ENCODE measurements at regions not wholly inside any gene's neighbourhood (a gene's known extent, or its start where the extent isn't known, plus 50 kb on each side); places are given as distances from the start of the nearest gene placed in this dataset.

DNA sequence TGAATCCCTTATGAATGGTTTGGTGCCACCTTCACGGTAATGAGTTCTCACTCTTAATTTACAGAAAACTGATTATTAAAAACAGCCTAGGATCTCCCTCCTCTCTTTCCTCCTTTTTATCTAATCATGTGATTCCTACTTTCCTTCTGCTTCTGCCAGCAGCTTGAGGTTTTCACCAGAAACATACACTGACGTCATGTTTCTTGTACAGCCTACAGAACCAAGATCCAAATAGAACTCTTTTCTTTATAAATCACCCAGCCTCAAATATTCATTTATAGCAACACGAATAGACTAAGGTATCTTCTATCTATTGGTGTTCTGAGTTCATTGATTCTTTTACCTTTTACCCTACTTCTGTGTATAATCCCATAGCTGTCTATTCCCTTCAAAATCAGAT lies 388.9 kb upstream of the CDH10 start:
- Histone ChIP-seq H4K20me1 (ENCODE audit: control insufficient read depth, insufficient read depth, low read depth, low read length) (no peaks in the 10 kb centered on the region), H3K36me3 (ENCODE audit: control insufficient read depth, low read length) (no peaks in the 10 kb centered on the region), H3K4me3 (ENCODE audit: low read length) (no peak overlapping the region), H3F3A (ENCODE audit: control insufficient read depth, insufficient read depth) (no peaks in the 10 kb centered on the region), H3K27me3 (ENCODE audit: control insufficient read depth, low read length) (no peaks in the 10 kb centered on the region), H3K9me3 (ENCODE audit: control insufficient read depth, insufficient read depth, low read length) (no peaks in the 10 kb centered on the region), H3K9me2 (replicated peaks; ENCODE audit: control insufficient read depth, low read length) (no peaks in the 10 kb centered on the region), H3K4me2 (ENCODE audit: low read length) (no peak overlapping the region), H3K79me2 (ENCODE audit: control insufficient read depth, low read length) (no peaks in the 10 kb centered on the region), H3K27ac (ENCODE audit: low read depth, low read length) (no peak overlapping the region), H3K4me1 (ENCODE audit: control insufficient read depth, low read length) (no peaks in the 10 kb centered on the region)
- no peak for TF ChIP-seq EZH2phosphoT487 (IDR thresholded peaks at IDR 0.05; ENCODE audit: borderline replicate concordance, low read length)
- TF ChIP-seq, protein P1, sequence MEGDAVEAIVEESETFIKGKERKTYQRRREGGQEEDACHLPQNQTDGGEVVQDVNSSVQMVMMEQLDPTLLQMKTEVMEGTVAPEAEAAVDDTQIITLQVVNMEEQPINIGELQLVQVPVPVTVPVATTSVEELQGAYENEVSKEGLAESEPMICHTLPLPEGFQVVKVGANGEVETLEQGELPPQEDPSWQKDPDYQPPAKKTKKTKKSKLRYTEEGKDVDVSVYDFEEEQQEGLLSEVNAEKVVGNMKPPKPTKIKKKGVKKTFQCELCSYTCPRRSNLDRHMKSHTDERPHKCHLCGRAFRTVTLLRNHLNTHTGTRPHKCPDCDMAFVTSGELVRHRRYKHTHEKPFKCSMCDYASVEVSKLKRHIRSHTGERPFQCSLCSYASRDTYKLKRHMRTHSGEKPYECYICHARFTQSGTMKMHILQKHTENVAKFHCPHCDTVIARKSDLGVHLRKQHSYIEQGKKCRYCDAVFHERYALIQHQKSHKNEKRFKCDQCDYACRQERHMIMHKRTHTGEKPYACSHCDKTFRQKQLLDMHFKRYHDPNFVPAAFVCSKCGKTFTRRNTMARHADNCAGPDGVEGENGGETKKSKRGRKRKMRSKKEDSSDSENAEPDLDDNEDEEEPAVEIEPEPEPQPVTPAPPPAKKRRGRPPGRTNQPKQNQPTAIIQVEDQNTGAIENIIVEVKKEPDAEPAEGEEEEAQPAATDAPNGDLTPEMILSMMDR (IDR thresholded peaks at IDR 0.05; ENCODE audit: low read depth, low read length, poor library complexity, severe bottlenecking), result no peak

DNA sequence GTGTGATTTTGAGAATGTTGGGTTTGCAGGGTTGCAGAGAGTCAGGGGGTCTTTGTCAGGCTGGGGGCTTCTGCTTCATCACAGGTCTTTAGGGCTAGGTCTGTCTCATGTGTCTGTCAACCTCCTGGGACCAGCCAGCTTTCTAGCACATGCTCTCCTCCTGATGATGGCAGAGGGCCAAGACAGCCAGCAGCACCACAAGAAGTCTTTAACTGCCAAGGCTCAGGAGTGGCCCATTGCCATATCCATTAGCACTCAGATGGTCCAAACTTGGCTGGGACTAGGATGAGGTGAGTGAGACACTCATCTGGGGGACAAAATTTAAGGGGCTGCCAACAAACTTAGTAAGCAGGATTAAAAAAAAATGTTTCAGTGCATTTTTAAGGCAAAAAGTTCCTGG lies 384.2 kb upstream of the CDH10 start:
- no peaks in the 10 kb centered on the region for H3K9me3 ChIP-seq (ENCODE audit: control insufficient read depth, insufficient read depth, low read length)
- H4K20me1 ChIP-seq (ENCODE audit: control insufficient read depth, insufficient read depth, low read depth, low read length), result no peaks in the 10 kb centered on the region
- H3K4me3 ChIP-seq (ENCODE audit: low read length), result no peak overlapping the region
- no peak for TF ChIP-seq EZH2phosphoT487 (IDR thresholded peaks at IDR 0.05; ENCODE audit: borderline replicate concordance, low read length)
- TF ChIP-seq, protein P1 (IDR thresholded peaks at IDR 0.05; ENCODE audit: low read depth, low read length, poor library complexity, severe bottlenecking), result no peak
- H3K36me3 ChIP-seq (ENCODE audit: control insufficient read depth, low read length), result no peaks in the 10 kb centered on the region
- H3K4me1 ChIP-seq (ENCODE audit: control insufficient read depth, low read length), result no peaks in the 10 kb centered on the region
- H3K27me3 ChIP-seq (ENCODE audit: control insufficient read depth, low read length), result no peaks in the 10 kb centered on the region
- H3K27ac ChIP-seq (ENCODE audit: low read depth, low read length), result no peak overlapping the region
- no peaks in the 10 kb centered on the region for H3K9me2 ChIP-seq (replicated peaks; ENCODE audit: control insufficient read depth, low read length)
- H3F3A ChIP-seq (ENCODE audit: control insufficient read depth, insufficient read depth), result no peaks in the 10 kb centered on the region
- H3K4me2 ChIP-seq (ENCODE audit: low read length), result no peak overlapping the region
- H3K79me2 ChIP-seq (ENCODE audit: control insufficient read depth, low read length), result no peaks in the 10 kb centered on the region

DNA sequence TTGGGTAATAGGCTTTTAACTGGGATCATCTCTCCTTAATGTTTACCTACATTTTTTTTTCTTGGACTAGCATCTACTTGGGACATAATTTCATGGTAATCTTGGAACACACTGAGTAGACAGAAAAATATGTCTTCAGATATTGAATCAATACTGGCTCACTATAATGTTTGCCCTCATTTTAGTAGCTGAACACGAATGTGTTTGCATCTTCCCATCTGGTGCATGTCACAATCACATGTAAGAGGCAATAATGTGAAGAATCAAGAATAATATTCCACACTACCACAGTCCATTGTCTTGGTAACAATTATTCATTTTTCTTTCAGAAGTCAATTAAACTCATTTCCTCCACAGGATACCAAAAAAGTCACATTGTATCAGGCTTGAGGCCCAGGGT lies 382.7 kb upstream of the CDH10 start:
- no peak overlapping the region for H3K4me2 ChIP-seq (ENCODE audit: low read length)
- no peaks in the 10 kb centered on the region for H3K36me3 ChIP-seq (ENCODE audit: control insufficient read depth, low read length)
- no peaks in the 10 kb centered on the region for H3K4me1 ChIP-seq (ENCODE audit: control insufficient read depth, low read length)
- no peaks in the 10 kb centered on the region for H3K79me2 ChIP-seq (ENCODE audit: control insufficient read depth, low read length)
- H3F3A ChIP-seq (ENCODE audit: control insufficient read depth, insufficient read depth), result no peaks in the 10 kb centered on the region
- H4K20me1 ChIP-seq (ENCODE audit: control insufficient read depth, insufficient read depth, low read depth, low read length), result no peaks in the 10 kb centered on the region
- no peaks in the 10 kb centered on the region for H3K27me3 ChIP-seq (ENCODE audit: control insufficient read depth, low read length)
- TF ChIP-seq, protein P1 (IDR thresholded peaks at IDR 0.05; ENCODE audit: low read depth, low read length, poor library complexity, severe bottlenecking), result no peak
- TF ChIP-seq EZH2phosphoT487 (IDR thresholded peaks at IDR 0.05; ENCODE audit: borderline replicate concordance, low read length), result no peak
- no peaks in the 10 kb centered on the region for H3K9me3 ChIP-seq (ENCODE audit: control insufficient read depth, insufficient read depth, low read length)
- no peak overlapping the region for H3K4me3 ChIP-seq (ENCODE audit: low read length)
- no peaks in the 10 kb centered on the region for H3K9me2 ChIP-seq (replicated peaks; ENCODE audit: control insufficient read depth, low read length)
- H3K27ac ChIP-seq (ENCODE audit: low read depth, low read length), result no peak overlapping the region

DNA sequence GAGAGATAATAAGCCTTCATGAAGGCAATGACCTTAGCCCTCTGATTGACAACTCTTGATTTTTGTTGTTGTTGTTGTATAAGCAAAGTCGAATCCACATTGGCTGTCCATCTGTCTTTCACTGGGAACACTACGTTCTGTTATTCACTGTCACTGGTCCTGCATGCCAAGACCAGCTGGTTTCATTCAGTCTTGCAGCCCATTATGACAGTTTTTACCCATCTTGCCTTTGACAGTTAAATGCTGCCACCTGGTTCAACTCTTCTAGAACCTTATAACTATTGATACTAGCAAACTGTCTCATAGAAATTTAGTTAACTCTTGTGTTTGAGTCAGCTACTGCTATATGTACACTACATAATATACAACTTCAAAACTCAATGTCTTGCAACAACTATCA lies 382.3 kb upstream of the CDH10 start:
- TF ChIP-seq, protein P1 (IDR thresholded peaks at IDR 0.05; ENCODE audit: low read depth, low read length, poor library complexity, severe bottlenecking), result no peak
- no peak for TF ChIP-seq EZH2phosphoT487 (IDR thresholded peaks at IDR 0.05; ENCODE audit: borderline replicate concordance, low read length)
- Histone ChIP-seq H3K4me3 (ENCODE audit: low read length) (no peak overlapping the region), H3K79me2 (ENCODE audit: control insufficient read depth, low read length) (no peaks in the 10 kb centered on the region), H3K4me1 (ENCODE audit: control insufficient read depth, low read length) (no peaks in the 10 kb centered on the region), H3K27ac (ENCODE audit: low read depth, low read length) (no peak overlapping the region), H3K36me3 (ENCODE audit: control insufficient read depth, low read length) (no peaks in the 10 kb centered on the region), H3K9me2 (replicated peaks; ENCODE audit: control insufficient read depth, low read length) (no peaks in the 10 kb centered on the region), H3K4me2 (ENCODE audit: low read length) (no peak overlapping the region), H3K9me3 (ENCODE audit: control insufficient read depth, insufficient read depth, low read length) (no peaks in the 10 kb centered on the region), H4K20me1 (ENCODE audit: control insufficient read depth, insufficient read depth, low read depth, low read length) (no peaks in the 10 kb centered on the region), H3K27me3 (ENCODE audit: control insufficient read depth, low read length) (no peaks in the 10 kb centered on the region), H3F3A (ENCODE audit: control insufficient read depth, insufficient read depth) (no peaks in the 10 kb centered on the region)

All from DOHH2 (cell line).